GM06990 (cell line): ENCODE measurements at regions not wholly inside any gene's neighbourhood (a gene's known extent, or its start where the extent isn't known, plus 50 kb on each side); places are given as distances from the start of the nearest gene placed in this dataset.

Experiments
- DNase-seq: peaks from one replicate; pipeline ENCODE4 v3.0.0-alpha.2; 2011; ENCODE audit not compliant: insufficient read length; ENCODE audit errors: extremely low read depth
- H3K27me3 ChIP-seq: replicated peaks from 2 replicates; pipeline ENCODE4 v1.6.0; 2011; ENCODE audit warnings: low read length; ENCODE audit not compliant: control insufficient read depth, insufficient read depth
- H3K36me3 ChIP-seq: 2 replicates; pipeline ENCODE4 v1.5.1; 2011; ENCODE audit warnings: low read length; ENCODE audit not compliant: control insufficient read depth, insufficient read depth
- H3K4me3 ChIP-seq: replicated peaks from 2 replicates; pipeline ENCODE4 v1.5.1; 2011; ENCODE audit warnings: low read depth, mild to moderate bottlenecking, control low read depth, low read length
- CTCF ChIP-seq: IDR thresholded peaks from 2 replicates; pipeline ENCODE4 v1.5.1; 2011; ENCODE audit warnings: low read length, control low read depth, mild to moderate bottlenecking, inconsistent platforms; ENCODE audit not compliant: insufficient read depth, poor library complexity, severe bottlenecking

GRCh38 chr2:147500229-147500628 is 344.6 kb upstream of the ACVR2A start:
- no peak for TF ChIP-seq CTCF
- Histone ChIP-seq H3K36me3 (no peaks in the 10 kb centered on the region), H3K27me3 (no peaks in the 10 kb centered on the region), H3K4me3 (no peak overlapping the region)
- no peak for DNase-seq

DNA sequence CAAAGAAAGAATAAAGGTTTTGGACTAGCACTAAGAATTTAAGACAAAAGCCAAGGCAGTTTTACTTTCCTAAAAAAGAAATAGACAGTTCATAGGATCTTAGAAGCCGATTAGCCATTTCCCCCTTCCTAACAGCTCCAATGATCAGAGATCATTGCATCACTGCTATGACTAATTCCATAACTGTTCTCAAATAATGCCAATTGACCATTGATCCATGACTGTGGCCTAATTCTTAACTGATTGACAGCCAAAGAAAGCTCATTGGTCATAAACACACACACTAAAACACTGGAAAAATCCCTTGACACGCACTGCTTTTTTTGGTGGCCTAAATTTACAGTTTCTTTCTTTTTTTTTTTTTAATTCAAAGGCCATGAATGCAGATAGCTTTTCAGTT is 345.0 kb upstream of the ACVR2A start:
- Histone ChIP-seq H3K36me3 (no peaks in the 10 kb centered on the region), H3K27me3 (no peaks in the 10 kb centered on the region), H3K4me3 (no peak overlapping the region)
- peak; percentile 43 for DNase-seq
- TF ChIP-seq CTCF = no peak

DNA sequence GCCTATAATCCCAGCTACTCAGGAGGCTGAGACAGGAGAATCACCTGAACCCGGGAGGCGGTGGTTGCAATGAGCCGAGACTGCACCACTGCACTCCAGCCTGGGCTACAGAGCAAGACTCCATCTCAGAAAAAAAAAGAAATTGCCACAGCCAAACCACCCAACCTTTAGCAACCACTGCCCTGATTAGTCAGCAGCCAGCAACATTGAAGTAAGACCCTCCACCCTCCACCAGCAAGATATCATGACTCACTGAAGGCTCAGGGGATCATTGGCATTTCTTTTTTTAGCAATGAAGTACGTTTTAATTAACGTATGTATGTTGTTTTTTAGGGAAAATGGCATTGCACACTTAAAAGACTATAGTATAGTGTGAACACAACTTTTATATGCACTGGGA is 349.1 kb upstream of the ACVR2A start:
- DNase-seq = no peak
- no peaks in the 10 kb centered on the region for H3K36me3 ChIP-seq
- no peak for TF ChIP-seq CTCF
- no peak overlapping the region for H3K4me3 ChIP-seq
- no peaks in the 10 kb centered on the region for H3K27me3 ChIP-seq

DNA sequence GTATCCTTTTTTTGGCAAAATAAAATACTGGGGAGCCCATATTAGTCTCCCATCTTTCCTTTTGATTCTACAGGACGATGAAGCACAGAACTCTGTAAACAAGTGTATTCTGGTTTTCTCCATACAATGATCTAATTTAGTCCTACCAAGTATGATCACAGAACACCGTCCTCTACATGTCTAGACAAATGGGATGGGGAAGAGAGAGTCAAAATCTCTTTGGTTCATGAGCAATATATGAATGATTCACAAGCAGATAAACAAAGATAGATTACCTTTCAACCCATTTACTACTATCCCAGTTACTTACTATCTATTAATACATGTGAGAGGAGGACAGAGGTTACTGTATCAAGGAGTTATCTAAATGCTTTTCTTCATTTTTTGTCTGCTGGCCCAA is 352.4 kb upstream of the ACVR2A start:
- Histone ChIP-seq H3K27me3 (no peaks in the 10 kb centered on the region), H3K36me3 (no peaks in the 10 kb centered on the region), H3K4me3 (no peak overlapping the region)
- TF ChIP-seq CTCF = no peak
- DNase-seq = no peak

DNA sequence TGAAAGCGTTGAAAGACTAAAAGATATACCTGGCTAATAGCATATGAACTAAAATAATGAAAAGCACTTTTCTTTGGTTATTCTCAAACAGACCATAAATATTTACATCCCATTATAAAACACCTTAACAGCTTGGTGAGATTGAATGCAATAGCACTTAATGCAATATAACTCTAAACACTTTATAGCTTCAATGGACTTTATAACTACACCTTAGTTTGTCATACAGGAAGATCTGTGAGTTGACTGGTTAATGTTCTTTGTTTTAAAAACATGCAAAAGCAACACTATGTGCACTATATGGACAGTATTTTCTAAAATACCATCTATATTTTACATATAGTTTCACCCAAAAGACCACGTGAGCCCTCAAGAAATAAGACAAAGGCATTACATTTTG is 353.3 kb upstream of the ACVR2A start:
- Histone ChIP-seq H3K27me3 (no peaks in the 10 kb centered on the region), H3K36me3 (no peaks in the 10 kb centered on the region), H3K4me3 (no peak overlapping the region)
- DNase-seq = no peak
- no peak for TF ChIP-seq CTCF

- peak; percentile 2 for DNase-seq
- H3K27me3 ChIP-seq = no peaks in the 10 kb centered on the region
- H3K36me3 ChIP-seq = no peaks in the 10 kb centered on the region
- no peak for TF ChIP-seq CTCF
- H3K4me3 ChIP-seq = no peak overlapping the region
Measured at GRCh38 chr2:147490401-147491261, 354.2 kb upstream of the ACVR2A start.
